Stimulated activated memory B cell treated with anti-CD40 and anti-IgM and Interleukin-4, amounts not matched to agents 10 μg/mL and 1 μg/mL and 100 μg/mL, for 72 hours (primary cell): ENCODE measurements at regions not wholly inside any gene's neighbourhood (a gene's known extent, or its start where the extent isn't known, plus 50 kb on each side); places are given as distances from the start of the nearest gene placed in this dataset.

ENCODE experiments used
- ATAC-seq: fragments of 150-1000 bp; cut with Tn5 transposase; 2 replicates; pipeline ENCODE4 v1.10.0; 2021
- H3K27ac Mint-ChIP-seq: one replicate; pipeline ENCODE4 v1.8.0; 2022; ENCODE audit warnings: mild to moderate bottlenecking, mixed read lengths
- H3K27me3 Mint-ChIP-seq: one replicate; pipeline ENCODE4 v1.8.0; 2022; ENCODE audit warnings: mixed read lengths
- H3K36me3 Mint-ChIP-seq: one replicate; pipeline ENCODE4 v1.8.0; 2022; ENCODE audit warnings: mixed read lengths
- H3K4me1 Mint-ChIP-seq: one replicate; pipeline ENCODE4 v1.8.0; 2022; ENCODE audit warnings: mixed read lengths
- H3K4me3 Mint-ChIP-seq: one replicate; pipeline ENCODE4 v1.8.0; 2022; ENCODE audit warnings: mild to moderate bottlenecking, moderate library complexity, mixed read lengths
- H3K9me3 Mint-ChIP-seq: one replicate; pipeline ENCODE4 v1.8.0; 2022; ENCODE audit warnings: mixed read lengths

DNA sequence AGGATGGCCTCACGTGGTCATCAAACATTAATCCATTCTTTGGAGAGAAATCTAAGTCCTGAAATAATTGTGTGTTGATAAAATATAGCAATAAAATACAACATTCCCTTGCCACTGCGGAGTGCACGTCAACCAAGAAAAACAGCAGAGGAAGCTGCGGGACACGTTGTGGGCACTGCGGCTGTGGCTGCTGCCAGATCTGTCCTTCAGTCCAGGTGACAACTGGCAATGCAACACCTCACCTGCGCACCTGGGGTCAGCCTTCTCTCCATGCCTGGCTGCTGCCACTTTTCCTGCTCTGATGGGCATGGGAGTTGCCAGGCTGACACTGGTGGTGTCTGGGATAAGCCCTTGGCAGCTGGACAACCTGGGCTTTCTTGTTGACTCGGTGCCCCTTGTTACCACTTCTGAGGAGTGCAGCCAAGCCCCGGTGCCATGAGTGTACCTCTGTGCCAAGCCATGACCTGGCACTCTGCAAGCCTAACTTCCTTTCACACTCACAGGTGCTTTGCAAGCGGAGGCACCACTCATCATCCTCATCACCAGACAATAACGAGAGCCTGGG, 251.6 kb upstream of the TSHZ3 start:
- peaks cover 10% of the 10 kb centered on the region for H3K9me3 Mint-ChIP-seq
- no peaks in the 10 kb centered on the region for H3K36me3 Mint-ChIP-seq
- ATAC-seq = no peak
- H3K27me3 Mint-ChIP-seq = no peaks in the 10 kb centered on the region
- H3K4me3 Mint-ChIP-seq = no peak overlapping the region
- H3K27ac Mint-ChIP-seq = no peak overlapping the region
- H3K4me1 Mint-ChIP-seq = no peaks in the 10 kb centered on the region

DNA sequence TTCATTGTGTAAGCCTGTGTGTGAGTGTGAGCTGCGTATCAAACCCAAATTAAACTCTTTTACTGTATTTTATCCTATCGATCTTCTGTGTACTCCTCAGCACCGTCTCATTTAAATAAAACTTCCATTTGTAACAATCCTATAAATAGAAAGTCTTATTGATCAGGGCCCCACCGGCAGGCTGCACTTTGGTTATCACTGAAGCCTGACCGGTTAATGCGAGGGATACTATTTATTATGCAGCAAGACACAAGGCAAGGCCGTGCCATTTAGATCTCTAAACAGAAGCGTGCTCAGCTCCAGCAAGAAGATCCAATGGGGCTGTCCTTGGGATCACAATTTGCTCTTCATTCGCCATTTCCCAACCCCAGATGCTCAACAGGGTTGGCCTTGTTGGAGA, 252.6 kb upstream of the TSHZ3 start:
- Mint-ChIP-seq H3K27ac (no peak overlapping the region), H3K27me3 (no peaks in the 10 kb centered on the region), H3K4me1 (no peaks in the 10 kb centered on the region), H3K4me3 (no peak overlapping the region), H3K36me3 (no peaks in the 10 kb centered on the region), H3K9me3 (peaks cover 6% of the 10 kb centered on the region)
- no peak for ATAC-seq

DNA sequence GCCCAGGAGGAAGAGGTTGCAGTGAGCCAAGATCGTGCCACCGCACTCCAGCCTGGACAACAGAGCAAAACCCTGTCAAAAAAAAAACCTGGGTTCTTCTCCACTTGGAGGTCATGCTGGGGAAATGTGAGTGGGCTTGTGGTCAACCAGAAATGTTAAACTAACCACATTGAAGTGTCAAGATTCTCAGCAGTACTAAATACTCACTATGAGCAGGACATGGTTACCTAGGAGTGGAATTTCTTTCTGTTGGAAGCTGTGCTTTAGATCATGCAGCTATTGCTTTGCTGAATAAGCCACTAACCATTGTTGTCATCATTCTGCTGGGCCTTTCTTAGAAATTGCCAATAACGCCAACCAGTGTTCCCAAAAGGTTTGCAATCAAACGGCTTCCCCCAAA, 253.3 kb upstream of the TSHZ3 start:
- Mint-ChIP-seq H3K9me3 (peaks cover 5% of the 10 kb centered on the region), H3K27ac (no peak overlapping the region), H3K27me3 (no peaks in the 10 kb centered on the region), H3K4me3 (no peak overlapping the region), H3K4me1 (no peaks in the 10 kb centered on the region), H3K36me3 (no peaks in the 10 kb centered on the region)
- ATAC-seq = no peak

DNA sequence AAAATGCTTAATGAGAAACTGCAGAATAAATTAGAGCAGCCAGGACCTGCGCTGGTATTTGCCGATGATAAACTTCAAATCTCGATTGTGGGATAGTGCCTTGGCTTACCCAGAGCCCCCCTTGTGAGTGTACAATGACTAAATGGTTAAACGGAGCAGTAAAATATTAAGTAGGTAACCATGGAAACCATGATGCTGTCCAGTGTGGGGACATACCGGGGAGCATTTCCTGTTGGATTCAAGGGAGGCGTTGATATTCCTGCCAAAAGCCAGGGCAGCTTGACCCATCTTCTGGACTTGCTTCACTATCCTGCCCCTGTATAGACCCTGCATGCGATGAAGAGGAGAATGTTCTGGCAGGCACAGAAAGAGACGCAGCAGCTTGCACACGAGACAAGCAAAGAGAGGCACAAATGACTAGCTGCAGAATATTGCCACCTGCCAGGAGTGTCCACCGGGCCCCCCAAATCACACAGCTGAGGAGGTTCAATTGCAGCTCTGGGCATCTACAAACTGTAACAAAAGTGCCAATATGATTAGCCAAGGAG, 255.3 kb upstream of the TSHZ3 start:
- Mint-ChIP-seq H3K4me3 (no peak overlapping the region), H3K9me3 (peaks cover 5% of the 10 kb centered on the region), H3K27me3 (no peaks in the 10 kb centered on the region), H3K4me1 (no peaks in the 10 kb centered on the region), H3K36me3 (no peaks in the 10 kb centered on the region), H3K27ac (no peak overlapping the region)
- ATAC-seq = no peak

DNA sequence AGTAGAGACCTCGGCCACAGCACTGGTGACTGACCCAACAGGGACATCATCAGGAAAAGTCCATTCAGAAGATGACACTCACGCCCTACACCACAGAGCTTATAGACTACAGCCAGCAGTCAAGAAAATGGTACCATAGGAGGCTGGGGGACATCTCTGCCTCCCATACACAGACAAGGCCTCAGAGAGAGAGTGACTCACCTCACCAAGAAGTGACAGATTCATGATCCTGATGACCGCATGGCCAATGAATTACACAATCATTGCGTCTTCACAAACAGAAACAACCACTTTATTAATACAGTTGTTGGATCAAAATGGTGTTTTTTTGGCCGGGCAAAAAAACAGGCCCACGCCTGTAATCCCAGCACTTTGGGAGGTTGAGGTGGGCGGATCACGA, 260.8 kb upstream of the TSHZ3 start:
- ATAC-seq = no peak
- H3K9me3 Mint-ChIP-seq = peaks cover 9% of the 10 kb centered on the region

DNA sequence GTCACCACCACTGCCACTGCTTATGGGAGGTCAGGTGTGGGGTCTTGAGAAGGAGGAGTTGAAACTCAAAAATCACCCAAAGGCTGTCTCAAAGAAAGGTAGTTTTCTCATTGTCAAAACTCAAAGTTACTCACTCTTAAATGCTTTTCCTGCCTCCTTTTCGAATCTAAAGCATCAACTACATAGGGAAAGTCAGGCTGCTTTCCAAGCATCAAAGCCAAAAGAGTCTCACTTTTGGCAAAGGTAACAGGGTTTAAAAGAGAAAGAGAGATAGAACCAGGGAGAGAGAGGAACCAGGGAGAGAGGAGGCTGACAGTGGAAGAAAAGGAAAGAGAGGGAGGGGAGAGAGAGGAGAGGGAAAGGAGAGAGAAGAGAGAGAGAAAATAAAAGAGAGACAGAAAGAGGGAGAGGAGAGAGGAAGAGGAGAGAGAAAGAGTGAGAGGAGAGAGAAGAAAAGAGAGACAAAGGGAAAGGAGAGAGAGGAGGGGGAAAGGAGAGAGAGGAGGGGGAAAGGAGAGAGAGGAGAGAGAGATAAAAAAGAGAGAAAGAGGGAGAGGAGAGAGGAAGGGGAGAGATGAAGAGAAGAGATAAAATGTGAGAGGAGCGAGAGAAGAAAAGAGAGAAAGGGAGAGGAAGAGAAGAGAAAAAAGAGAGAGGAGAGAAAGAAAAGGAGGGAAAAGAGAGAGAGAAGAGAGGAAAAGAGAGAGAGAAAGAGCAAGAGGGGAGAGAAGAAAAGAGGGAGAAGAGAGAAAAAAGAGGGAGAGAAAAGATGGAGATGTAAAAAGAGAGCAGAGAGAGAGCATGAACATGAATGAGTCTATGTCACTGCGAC, 262.0 kb upstream of the TSHZ3 start:
- no peak overlapping the region for H3K27ac Mint-ChIP-seq
- H3K4me1 Mint-ChIP-seq = no peaks in the 10 kb centered on the region

More for the DNA sequence above, 260.8 kb upstream of the TSHZ3 start:
- Mint-ChIP-seq H3K27me3 (no peaks in the 10 kb centered on the region), H3K36me3 (no peaks in the 10 kb centered on the region), H3K4me3 (no peak overlapping the region), H3K4me1 (no peaks in the 10 kb centered on the region), H3K27ac (no peak overlapping the region)

DNA sequence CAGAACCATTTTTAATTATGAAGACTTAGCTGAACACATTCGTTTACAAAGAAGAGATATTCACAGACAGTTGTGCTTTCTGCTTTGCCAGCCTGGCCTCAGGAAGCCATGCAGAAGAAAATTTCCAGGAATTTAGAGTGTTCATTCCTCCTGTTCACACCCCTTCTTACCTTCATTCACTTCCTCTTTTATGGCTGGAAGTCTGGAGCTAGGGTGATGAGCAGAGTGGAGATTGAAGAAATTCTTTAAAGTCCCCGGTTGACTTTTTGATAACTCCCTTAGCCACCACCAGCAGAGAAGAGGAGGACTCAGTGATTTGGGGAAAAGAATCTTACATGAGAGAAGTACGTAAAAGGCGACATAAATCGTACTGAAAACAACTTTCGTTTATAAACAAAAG, 263.6 kb upstream of the TSHZ3 start:
- Mint-ChIP-seq H3K36me3 (no peaks in the 10 kb centered on the region), H3K4me1 (no peaks in the 10 kb centered on the region), H3K4me3 (no peak overlapping the region), H3K27me3 (no peaks in the 10 kb centered on the region), H3K9me3 (peaks cover 9% of the 10 kb centered on the region), H3K27ac (no peak overlapping the region)
- no peak for ATAC-seq

More for the DNA sequence above, 262.0 kb upstream of the TSHZ3 start:
- Mint-ChIP-seq H3K4me3 (no peak overlapping the region), H3K27me3 (no peaks in the 10 kb centered on the region), H3K36me3 (no peaks in the 10 kb centered on the region), H3K9me3 (peaks cover 9% of the 10 kb centered on the region)
- no peak for ATAC-seq

DNA sequence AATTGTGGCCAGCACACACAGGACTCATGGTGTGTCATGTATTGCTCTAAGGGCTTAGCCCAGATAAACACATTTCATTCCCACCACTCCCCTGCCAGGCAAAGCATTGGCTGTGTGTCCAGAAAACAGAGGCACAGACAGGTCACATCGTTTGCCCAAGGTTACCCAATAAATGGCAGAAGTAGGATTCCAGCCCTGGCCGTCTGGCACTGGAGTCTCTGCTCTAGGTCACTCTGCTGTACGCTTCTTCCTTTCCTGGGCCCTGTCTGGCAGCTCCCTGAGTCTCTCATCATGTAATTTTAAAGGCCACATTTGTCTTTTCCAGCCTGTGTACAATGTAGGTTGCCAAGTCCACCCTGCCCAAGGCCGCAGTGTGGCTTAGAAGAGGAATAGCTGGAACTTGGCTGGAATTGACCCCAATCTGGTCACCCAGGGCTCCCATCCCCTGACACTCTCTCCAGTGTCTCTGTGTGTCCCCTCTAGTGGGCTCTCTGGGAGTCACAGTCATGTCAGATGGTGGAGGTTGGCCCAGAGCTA, 264.5 kb upstream of the TSHZ3 start:
- no peak for ATAC-seq
- Mint-ChIP-seq H3K27ac (no peak overlapping the region), H3K27me3 (no peaks in the 10 kb centered on the region), H3K4me1 (no peaks in the 10 kb centered on the region), H3K9me3 (peaks cover 9% of the 10 kb centered on the region), H3K36me3 (no peaks in the 10 kb centered on the region), H3K4me3 (no peak overlapping the region)

DNA sequence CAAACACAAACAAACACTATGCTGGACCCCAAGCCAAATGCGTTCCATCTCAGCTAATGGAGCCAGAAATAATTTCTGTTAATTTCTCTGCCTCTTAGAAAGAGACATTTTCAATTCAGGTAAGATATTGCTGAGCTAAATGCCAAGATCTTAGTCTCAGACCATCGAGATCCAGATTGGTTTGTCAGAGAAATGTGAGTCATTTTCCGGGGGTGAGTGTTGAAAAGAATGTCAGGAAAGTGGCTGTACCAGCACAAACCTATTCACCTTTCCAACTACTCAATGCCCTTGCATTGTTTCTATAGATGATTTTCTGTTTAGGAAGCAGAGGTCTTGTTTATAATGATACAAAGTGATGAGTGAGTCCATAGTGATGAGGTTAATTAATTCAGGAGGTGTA, 266.8 kb upstream of the TSHZ3 start:
- Mint-ChIP-seq H3K9me3 (peaks cover 8% of the 10 kb centered on the region), H3K4me1 (no peaks in the 10 kb centered on the region), H3K27me3 (no peaks in the 10 kb centered on the region), H3K36me3 (no peaks in the 10 kb centered on the region), H3K27ac (no peak overlapping the region), H3K4me3 (no peak overlapping the region)
- no peak for ATAC-seq

DNA sequence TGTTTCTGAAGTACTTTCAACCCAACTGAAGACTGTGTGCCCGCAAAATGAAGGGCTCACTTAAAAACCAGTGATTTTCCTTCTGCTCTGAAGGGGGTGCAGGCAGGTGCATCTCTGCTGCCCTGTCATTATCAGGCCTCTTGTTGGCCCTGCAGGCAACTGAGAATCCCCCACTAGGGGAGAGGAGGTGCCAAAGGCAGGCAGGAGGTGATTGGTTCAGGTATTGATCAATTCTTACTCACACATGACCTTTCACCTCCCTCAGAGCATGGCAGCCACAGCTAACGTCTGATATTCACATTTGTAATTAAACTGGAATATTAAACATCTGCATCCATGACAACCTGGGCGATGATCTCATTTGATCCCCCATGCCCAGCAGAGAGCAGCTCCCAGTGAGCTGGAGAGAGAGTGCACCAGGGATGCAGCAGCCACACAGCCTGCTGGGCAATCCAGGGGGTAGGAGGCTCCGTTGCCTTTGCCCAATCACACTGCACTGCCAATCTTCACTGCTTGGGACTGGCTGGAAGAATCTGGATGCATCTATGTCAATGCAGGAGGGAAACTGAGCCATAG, 267.9 kb upstream of the TSHZ3 start:
- H3K9me3 Mint-ChIP-seq = no peaks in the 10 kb centered on the region
- H3K4me1 Mint-ChIP-seq = no peaks in the 10 kb centered on the region
- no peak for ATAC-seq

DNA sequence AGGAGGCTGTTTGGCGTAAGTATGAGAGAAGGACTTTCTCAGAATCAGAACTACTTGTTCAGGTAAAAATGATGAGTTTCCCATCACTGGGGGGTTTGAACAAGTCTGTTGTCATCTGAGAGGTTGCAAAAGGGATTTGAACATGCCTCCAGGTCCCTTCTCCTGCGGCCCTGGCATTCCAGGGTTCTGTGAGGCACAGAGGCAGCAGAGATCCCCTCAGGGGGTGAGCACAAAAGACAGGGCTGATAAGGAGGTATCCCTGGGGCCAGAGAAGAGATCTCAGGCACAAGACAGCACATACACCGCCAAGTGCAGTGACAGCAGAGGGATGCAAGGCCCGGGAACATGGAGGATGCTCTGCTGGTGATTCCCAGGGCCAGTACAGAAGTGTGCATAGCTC, 275.8 kb upstream of the TSHZ3 start:
- no peak overlapping the region for H3K27ac Mint-ChIP-seq
- no peaks in the 10 kb centered on the region for H3K36me3 Mint-ChIP-seq
- ATAC-seq = no peak
- H3K9me3 Mint-ChIP-seq = peaks cover 4% of the 10 kb centered on the region
- H3K4me1 Mint-ChIP-seq = no peaks in the 10 kb centered on the region
- no peaks in the 10 kb centered on the region for H3K27me3 Mint-ChIP-seq
- no peak overlapping the region for H3K4me3 Mint-ChIP-seq

More for the DNA sequence above, 267.9 kb upstream of the TSHZ3 start:
- H3K27me3 Mint-ChIP-seq = no peaks in the 10 kb centered on the region
- no peak overlapping the region for H3K27ac Mint-ChIP-seq
- no peaks in the 10 kb centered on the region for H3K36me3 Mint-ChIP-seq
- no peak overlapping the region for H3K4me3 Mint-ChIP-seq

DNA sequence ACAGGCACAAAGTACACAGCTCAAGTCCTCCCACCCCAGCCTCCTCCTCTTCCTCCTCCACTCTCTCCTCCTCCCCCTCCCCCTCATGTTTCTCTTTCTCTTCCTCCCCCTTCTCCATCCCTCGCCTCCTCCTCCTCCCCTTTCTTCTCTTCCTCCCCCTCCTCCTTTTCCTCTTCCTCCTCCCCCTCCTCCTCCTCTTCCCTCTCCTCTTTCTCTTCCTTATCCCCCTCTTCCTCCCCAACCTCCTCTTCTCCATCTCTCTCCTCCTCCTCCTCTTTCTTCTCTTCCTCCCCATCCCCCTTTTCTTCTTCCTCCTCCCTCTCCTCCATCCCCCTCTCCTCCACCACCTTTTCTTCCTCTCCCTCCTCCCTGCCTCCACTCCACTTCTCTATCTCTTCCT, 276.3 kb upstream of the TSHZ3 start:
- no peak overlapping the region for H3K27ac Mint-ChIP-seq
- peaks cover 4% of the 10 kb centered on the region for H3K9me3 Mint-ChIP-seq
- ATAC-seq = no peak
- H3K36me3 Mint-ChIP-seq = no peaks in the 10 kb centered on the region
- H3K27me3 Mint-ChIP-seq = no peaks in the 10 kb centered on the region
- H3K4me1 Mint-ChIP-seq = no peaks in the 10 kb centered on the region
- H3K4me3 Mint-ChIP-seq = no peak overlapping the region

DNA sequence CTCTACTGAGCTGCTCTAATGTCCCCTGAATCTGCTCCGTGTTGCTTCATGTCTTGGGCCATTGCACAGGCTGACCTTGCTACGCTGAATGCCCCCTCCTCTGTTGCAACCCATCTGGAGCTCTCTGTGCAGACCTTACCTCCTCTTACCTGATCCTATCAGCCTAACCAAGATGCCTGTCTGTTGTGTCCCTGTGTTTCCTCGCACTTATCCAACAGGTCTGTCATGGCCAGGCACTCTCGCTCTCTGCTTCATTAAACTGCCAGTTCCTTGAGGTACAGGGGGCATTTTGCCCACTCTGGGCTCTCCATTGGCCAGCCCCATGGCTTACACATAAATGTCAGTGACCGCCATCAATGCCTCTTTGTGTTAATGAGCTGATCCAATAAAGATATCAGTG, 277.7 kb upstream of the TSHZ3 start:
- Mint-ChIP-seq H3K4me1 (no peaks in the 10 kb centered on the region), H3K9me3 (peaks cover 4% of the 10 kb centered on the region), H3K27ac (no peak overlapping the region), H3K27me3 (no peaks in the 10 kb centered on the region), H3K36me3 (no peaks in the 10 kb centered on the region), H3K4me3 (no peak overlapping the region)
- ATAC-seq = no peak

DNA sequence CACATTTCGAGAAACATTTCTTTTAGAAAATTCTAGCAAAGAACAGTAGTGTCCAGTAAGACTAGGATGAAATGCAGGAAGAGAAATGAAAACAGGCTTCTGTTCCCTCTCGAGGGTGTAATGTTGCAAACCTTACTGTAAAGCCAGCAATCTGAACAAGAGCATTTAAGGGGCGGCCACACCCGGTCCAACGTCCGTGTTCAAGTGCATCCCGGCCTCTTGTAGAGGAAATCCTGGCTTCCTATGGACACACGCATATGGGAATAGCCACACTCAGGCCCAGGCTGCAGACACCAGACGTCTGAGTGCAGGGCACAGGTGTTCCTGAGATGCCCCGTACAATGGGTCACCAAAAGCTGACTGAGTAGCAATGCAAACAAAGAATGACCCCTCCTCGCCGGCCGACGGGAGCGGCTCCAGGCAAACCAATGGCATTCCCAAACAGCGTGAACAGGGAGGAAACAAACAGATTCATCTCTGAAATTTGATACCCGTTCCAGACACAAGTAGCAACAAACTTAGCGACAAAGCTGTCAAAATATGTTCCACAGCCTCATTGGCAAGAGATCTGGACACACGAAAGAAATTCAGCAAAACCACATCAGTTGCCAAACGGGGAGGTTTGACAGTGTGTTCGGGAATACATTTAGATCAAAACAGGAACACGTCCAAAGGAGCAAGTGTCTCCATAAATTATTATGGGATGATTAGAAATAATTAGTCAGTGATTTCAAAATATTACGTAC, 278.6 kb upstream of the TSHZ3 start:
- H3K9me3 Mint-ChIP-seq = peaks cover 4% of the 10 kb centered on the region
- no peaks in the 10 kb centered on the region for H3K36me3 Mint-ChIP-seq
- H3K27me3 Mint-ChIP-seq = no peaks in the 10 kb centered on the region
- no peaks in the 10 kb centered on the region for H3K4me1 Mint-ChIP-seq
- no peak for ATAC-seq
- no peak overlapping the region for H3K27ac Mint-ChIP-seq
- no peak overlapping the region for H3K4me3 Mint-ChIP-seq
